ENCODE measurements at regions not wholly inside any gene's neighbourhood (a gene's known extent, or its start where the extent isn't known, plus 50 kb on each side); places are given as distances from the start of the nearest gene placed in this dataset.

GRCh38 chr14:56902385-56902784 lies 92.1 kb upstream of the OTX2 start:
- H3K27ac Mint-ChIP-seq: no peak overlapping the region
- no peak for DNase-seq
- no peaks in the 10 kb centered on the region for H3K9me3 Mint-ChIP-seq
- H3K27me3 Mint-ChIP-seq: peaks cover 13% of the 10 kb centered on the region
- no peak overlapping the region for H3K4me3 Mint-ChIP-seq
- POLR2A ChIA-PET: no interaction called here
- CTCF ChIA-PET: no interaction called here
- no peaks in the 10 kb centered on the region for H3K4me1 Mint-ChIP-seq
- H3K36me3 Mint-ChIP-seq (ENCODE audit: low read depth): no peaks in the 10 kb centered on the region

GRCh38 chr14:56900726-56901125 lies 90.4 kb upstream of the OTX2 start:
- ChIA-PET CTCF (interaction anchor here (1.1 kb wide), 1 partner anchor 15 kb away, joined by 3 read pairs; no protein-coding TSS in a partner anchor), POLR2A (no interaction called here)
- H3K9me3 Mint-ChIP-seq: no peaks in the 10 kb centered on the region
- no peak overlapping the region for H3K4me3 Mint-ChIP-seq
- H3K4me1 Mint-ChIP-seq: no peaks in the 10 kb centered on the region
- H3K27me3 Mint-ChIP-seq: peaks cover 13% of the 10 kb centered on the region
- H3K36me3 Mint-ChIP-seq (ENCODE audit: low read depth): no peaks in the 10 kb centered on the region
- H3K27ac Mint-ChIP-seq: no peak overlapping the region
- no peak for DNase-seq

GRCh38 chr14:56899829-56900228 lies 89.5 kb upstream of the OTX2 start:
- H3K27me3 Mint-ChIP-seq: peaks cover 10% of the 10 kb centered on the region
- H3K4me3 Mint-ChIP-seq: no peak overlapping the region
- H3K9me3 Mint-ChIP-seq: no peaks in the 10 kb centered on the region
- no peaks in the 10 kb centered on the region for H3K4me1 Mint-ChIP-seq
- H3K27ac Mint-ChIP-seq: no peak overlapping the region
- ChIA-PET CTCF (no interaction called here), POLR2A (no interaction called here)
- DNase-seq: no peak
- H3K36me3 Mint-ChIP-seq (ENCODE audit: low read depth): no peaks in the 10 kb centered on the region

GRCh38 chr14:56896922-56897321 lies 86.6 kb upstream of the OTX2 start:
- Mint-ChIP-seq H3K9me3 (no peaks in the 10 kb centered on the region), H3K27me3 (peaks cover 16% of the 10 kb centered on the region), H3K27ac (no peak overlapping the region), H3K36me3 (ENCODE audit: low read depth) (no peaks in the 10 kb centered on the region), H3K4me3 (no peak overlapping the region), H3K4me1 (no peaks in the 10 kb centered on the region)
- no peak for DNase-seq
- ChIA-PET POLR2A (no interaction called here), CTCF (interaction anchor here (0.6 to 0.7 kb wide), 3 partner anchors 15 to 1316 kb away, joined by 3 to 4 read pairs (median 3); no protein-coding TSS in a partner anchor)

GRCh38 chr14:56896231-56896630 lies 86.0 kb upstream of the OTX2 start:
- Mint-ChIP-seq H3K27ac (no peak overlapping the region), H3K36me3 (ENCODE audit: low read depth) (no peaks in the 10 kb centered on the region), H3K4me3 (no peak overlapping the region), H3K27me3 (peaks cover 20% of the 10 kb centered on the region), H3K9me3 (no peaks in the 10 kb centered on the region), H3K4me1 (no peaks in the 10 kb centered on the region)
- ChIA-PET CTCF (interaction anchor here (0.6 to 1.0 kb wide), 3 partner anchors 10 to 1315 kb away, joined by 3 to 4 read pairs (median 3); no protein-coding TSS in a partner anchor), POLR2A (no interaction called here)
- DNase-seq: no peak

- Mint-ChIP-seq H3K36me3 (ENCODE audit: low read depth) (no peaks in the 10 kb centered on the region), H3K9me3 (no peaks in the 10 kb centered on the region), H3K4me1 (no peaks in the 10 kb centered on the region), H3K4me3 (no peak overlapping the region), H3K27ac (no peak overlapping the region), H3K27me3 (peaks cover 24% of the 10 kb centered on the region)
- ChIA-PET POLR2A (no interaction called here), CTCF (interaction anchor here (0.6 to 1.0 kb wide), 3 partner anchors 9 to 48 kb away, joined by 3 read pairs; no protein-coding TSS in a partner anchor)
- no peak for DNase-seq
These were observed 84.9 kb upstream of the OTX2 start for GRCh38 chr14:56895154-56895553.

GRCh38 chr14:56894591-56894991 lies 84.3 kb upstream of the OTX2 start:
- ChIA-PET CTCF (interaction anchor here (1.0 kb wide), 1 partner anchor 16 kb away, joined by 3 read pairs; no protein-coding TSS in a partner anchor), POLR2A (no interaction called here)
- Mint-ChIP-seq H3K9me3 (no peaks in the 10 kb centered on the region), H3K4me1 (no peaks in the 10 kb centered on the region), H3K27me3 (peaks cover 25% of the 10 kb centered on the region), H3K27ac (no peak overlapping the region), H3K36me3 (ENCODE audit: low read depth) (no peaks in the 10 kb centered on the region), H3K4me3 (no peak overlapping the region)
- no peak for DNase-seq

GRCh38 chr14:56892959-56893358 lies 82.7 kb upstream of the OTX2 start:
- POLR2A ChIA-PET: no interaction called here
- Mint-ChIP-seq H3K27ac (no peak overlapping the region), H3K27me3 (peaks cover 33% of the 10 kb centered on the region), H3K4me1 (no peaks in the 10 kb centered on the region), H3K4me3 (no peak overlapping the region), H3K36me3 (ENCODE audit: low read depth) (no peaks in the 10 kb centered on the region), H3K9me3 (no peaks in the 10 kb centered on the region)
- CTCF ChIA-PET: no interaction called here
- DNase-seq: no peak

- Mint-ChIP-seq H3K4me1 (no peaks in the 10 kb centered on the region), H3K9me3 (no peaks in the 10 kb centered on the region), H3K36me3 (ENCODE audit: low read depth) (no peaks in the 10 kb centered on the region), H3K27ac (no peak overlapping the region), H3K27me3 (peaks cover 36% of the 10 kb centered on the region), H3K4me3 (no peak overlapping the region)
- ChIA-PET CTCF (no interaction called here), POLR2A (no interaction called here)
- DNase-seq: no peak
These were observed 80.9 kb upstream of the OTX2 start for GRCh38 chr14:56891226-56891625.

- ChIA-PET POLR2A (no interaction called here), CTCF (no interaction called here)
- Mint-ChIP-seq H3K27me3 (peaks cover 41% of the 10 kb centered on the region), H3K4me1 (no peaks in the 10 kb centered on the region), H3K4me3 (no peak overlapping the region), H3K27ac (no peak overlapping the region), H3K36me3 (ENCODE audit: low read depth) (no peaks in the 10 kb centered on the region), H3K9me3 (no peaks in the 10 kb centered on the region)
- no peak for DNase-seq
These were observed 79.4 kb upstream of the OTX2 start for GRCh38 chr14:56889705-56890104.

- Mint-ChIP-seq H3K27me3 (peaks cover 38% of the 10 kb centered on the region), H3K4me1 (no peaks in the 10 kb centered on the region), H3K4me3 (no peak overlapping the region), H3K27ac (no peak overlapping the region), H3K9me3 (no peaks in the 10 kb centered on the region), H3K36me3 (ENCODE audit: low read depth) (no peaks in the 10 kb centered on the region)
- POLR2A ChIA-PET: no interaction called here
- DNase-seq: no peak
- CTCF ChIA-PET: no interaction called here
These were observed 78.0 kb upstream of the OTX2 start for GRCh38 chr14:56888274-56888673.

GRCh38 chr14:56887216-56887615 lies 76.9 kb upstream of the OTX2 start:
- no peaks in the 10 kb centered on the region for H3K36me3 Mint-ChIP-seq (ENCODE audit: low read depth)

GRCh38 chr14:56886471-56887062 lies 76.3 kb upstream of the OTX2 start:
- H3K36me3 Mint-ChIP-seq (ENCODE audit: low read depth): no peaks in the 10 kb centered on the region
- POLR2A ChIA-PET: no interaction called here
- DNase-seq: no peak
- H3K27me3 Mint-ChIP-seq: peaks cover 26% of the 10 kb centered on the region
- no peaks in the 10 kb centered on the region for H3K9me3 Mint-ChIP-seq
- H3K4me3 Mint-ChIP-seq: no peak overlapping the region
- CTCF ChIA-PET: no interaction called here
- H3K27ac Mint-ChIP-seq: no peak overlapping the region
- H3K4me1 Mint-ChIP-seq: no peaks in the 10 kb centered on the region

More at GRCh38 chr14:56887216-56887615, 76.9 kb upstream of the OTX2 start:
- POLR2A ChIA-PET: no interaction called here
- CTCF ChIA-PET: interaction anchor here (0.6 kb wide), 1 partner anchor 29 kb away, joined by 4 read pairs; no protein-coding TSS in a partner anchor
- no peak overlapping the region for H3K4me3 Mint-ChIP-seq
- no peaks in the 10 kb centered on the region for H3K4me1 Mint-ChIP-seq
- no peak for DNase-seq
- H3K27me3 Mint-ChIP-seq: peaks cover 31% of the 10 kb centered on the region
- no peak overlapping the region for H3K27ac Mint-ChIP-seq
- no peaks in the 10 kb centered on the region for H3K9me3 Mint-ChIP-seq

GRCh38 chr14:56885825-56886224 lies 75.5 kb upstream of the OTX2 start:
- CTCF ChIA-PET: interaction anchor here (0.8 kb wide), 1 partner anchor 10 kb away, joined by 3 read pairs; no protein-coding TSS in a partner anchor
- POLR2A ChIA-PET: no interaction called here
- no peak overlapping the region for H3K27ac Mint-ChIP-seq
- DNase-seq: no peak
- H3K36me3 Mint-ChIP-seq (ENCODE audit: low read depth): no peaks in the 10 kb centered on the region
- H3K27me3 Mint-ChIP-seq: peaks cover 22% of the 10 kb centered on the region
- no peak overlapping the region for H3K4me3 Mint-ChIP-seq
- H3K4me1 Mint-ChIP-seq: no peaks in the 10 kb centered on the region
- H3K9me3 Mint-ChIP-seq: no peaks in the 10 kb centered on the region

All from activated CD4-positive, alpha-beta T cell treated with anti-CD3 and anti-CD28 coated beads, Interleukin-2, amount 10 ng/mL, durations not matched to agents 7 days and 5 days (primary cell).